IPS-NIHi7 (cell line): ENCODE measurements at regions not wholly inside any gene's neighbourhood (a gene's known extent, or its start where the extent isn't known, plus 50 kb on each side); places are given as distances from the start of the nearest gene placed in this dataset.
"Not testable (repeated sequence)": the region's sequence is repeated elsewhere in the genome, so short reads cannot be mapped to it uniquely, and the experiment has no call there.

Experiments used
- DNase-seq: peaks from one replicate; pipeline ENCODE4 v3.0.0; 2012; ENCODE audit warnings: mixed read lengths; ENCODE audit errors: extremely low spot score

DNA sequence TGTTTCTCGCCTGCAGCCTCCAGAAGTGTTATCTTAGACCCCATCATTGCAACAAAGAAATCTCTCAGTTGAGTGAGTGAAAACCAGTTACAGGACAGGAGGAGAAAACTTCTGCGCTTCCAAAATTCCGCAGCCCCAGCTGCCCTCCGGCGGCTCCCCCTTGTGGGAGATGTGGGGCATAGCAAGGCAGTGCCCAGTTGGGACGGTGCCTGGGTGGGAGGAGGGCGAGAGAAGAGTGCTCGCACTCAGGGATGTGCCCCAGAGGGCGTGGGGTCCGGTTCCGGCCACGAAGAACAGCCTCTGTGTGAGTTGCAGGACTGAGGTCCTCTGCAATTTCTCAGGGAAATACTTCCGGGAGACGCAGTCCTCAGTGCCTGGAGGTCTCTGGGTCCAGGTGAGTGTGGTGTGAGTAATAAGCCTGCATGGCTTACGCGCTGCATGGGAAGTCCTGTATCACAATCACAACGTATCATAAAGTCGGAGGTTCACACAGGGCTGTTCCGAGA is 87.0 kb upstream of the BLID start:
- peak; percentile 88 for DNase-seq

DNA sequence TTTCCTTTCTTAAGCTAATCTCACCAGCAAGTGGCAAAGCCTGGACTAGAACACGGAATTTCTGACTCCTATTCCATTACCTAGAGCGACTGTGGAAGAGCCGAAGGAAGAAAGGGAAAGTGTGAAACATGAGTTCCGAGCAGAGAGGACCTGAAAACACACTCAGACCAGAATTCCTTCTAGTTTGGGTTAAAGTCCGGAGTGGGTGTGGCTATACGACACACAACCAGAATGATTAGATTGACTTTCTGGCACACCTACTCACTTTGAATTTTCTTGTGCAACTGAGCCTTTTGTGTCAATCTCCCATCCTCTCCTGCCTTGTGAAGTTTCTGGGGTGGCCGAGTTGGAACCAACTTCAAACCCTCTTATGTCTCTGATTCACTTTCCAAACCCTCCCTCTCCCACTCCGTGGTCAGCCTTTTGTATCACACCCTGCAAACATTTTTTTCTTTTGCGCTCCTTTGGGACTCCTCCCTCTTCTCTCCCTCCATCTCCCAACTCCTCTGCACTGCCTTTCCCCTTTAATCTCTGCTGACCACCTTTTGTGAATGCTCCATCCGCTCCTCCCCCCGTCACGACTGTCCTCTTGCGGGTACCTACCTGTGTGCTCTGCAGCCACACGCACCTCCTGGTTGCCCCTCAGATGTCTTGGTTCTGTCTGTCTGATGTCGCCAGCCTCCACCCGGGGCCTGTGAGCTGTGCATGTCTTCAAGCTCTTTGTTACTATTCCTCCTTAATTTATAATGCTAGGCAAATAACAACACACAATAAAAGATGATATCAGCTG is 86.3 kb upstream of the BLID start:
- peak; percentile 27 for DNase-seq

DNA sequence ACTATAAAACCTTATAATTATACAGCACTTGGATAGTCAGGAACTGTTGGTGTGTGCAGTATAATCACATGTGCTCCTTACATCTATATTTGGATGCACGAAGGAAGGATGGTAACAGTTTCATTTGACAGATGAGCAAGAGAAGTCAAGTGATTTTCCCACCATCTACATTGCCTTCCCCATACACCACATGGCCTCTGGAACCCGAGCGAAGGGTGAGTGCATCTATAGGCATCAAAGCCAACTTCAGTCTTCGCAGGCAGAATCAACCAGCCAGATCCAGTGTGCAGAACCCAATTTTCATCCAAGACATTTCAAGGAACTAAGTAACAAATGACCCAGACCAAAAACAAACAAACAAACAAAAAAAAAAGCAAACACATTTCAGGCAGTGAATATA is 85.1 kb upstream of the BLID start:
- DNase-seq, result no peak

DNA sequence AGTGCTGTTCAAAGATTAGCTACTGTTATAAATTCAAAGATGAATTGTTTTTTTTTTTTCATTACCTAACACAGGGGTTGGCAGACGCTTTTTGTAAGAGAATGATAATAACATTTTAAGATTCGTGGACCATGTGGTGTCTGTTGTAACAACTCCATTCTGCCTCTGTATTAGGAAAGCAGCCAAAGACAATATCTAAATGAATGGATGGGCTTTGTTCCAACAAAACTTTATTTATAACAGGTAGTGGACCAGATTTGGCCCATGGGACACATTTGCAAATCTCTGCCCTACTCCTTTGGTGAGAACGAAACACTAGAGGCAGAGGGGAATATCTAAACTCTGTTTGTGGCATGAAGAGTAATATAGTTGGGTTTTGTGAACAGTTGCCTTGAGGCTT is 83.6 kb upstream of the BLID start:
- DNase-seq, result no peak

DNA sequence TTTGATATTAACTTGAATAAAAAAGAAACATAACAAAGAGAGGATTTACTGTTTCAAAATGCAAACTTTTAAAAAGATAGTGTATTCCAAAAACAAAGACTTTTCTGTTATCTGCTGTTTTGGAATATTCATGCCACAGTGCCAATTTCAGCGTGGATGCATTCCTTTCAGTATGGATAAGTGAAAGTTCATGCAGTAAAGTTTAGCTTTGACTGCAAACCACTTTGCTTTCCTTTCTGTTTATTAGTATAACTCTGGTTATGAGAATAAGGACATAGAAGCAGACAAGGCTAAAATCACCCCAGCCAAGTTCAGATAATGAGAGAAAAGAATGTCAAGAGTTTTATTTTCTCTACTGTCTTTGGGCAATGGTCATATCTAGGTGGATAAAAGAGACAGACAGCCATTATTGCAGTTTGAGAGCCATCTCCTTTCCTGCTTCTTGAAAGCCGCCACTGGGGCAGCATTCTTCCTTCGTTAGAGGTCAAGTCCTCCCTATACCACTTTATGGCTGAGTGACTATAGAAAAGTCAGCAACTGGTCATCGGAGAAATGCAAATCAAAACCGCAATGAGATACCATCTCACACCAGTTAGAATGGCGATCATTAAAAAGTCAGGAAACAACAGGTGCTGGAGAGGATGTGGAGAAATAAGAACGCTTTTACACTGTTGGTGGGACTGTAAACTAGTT is 82.4 kb upstream of the BLID start:
- DNase-seq, result no peak

DNA sequence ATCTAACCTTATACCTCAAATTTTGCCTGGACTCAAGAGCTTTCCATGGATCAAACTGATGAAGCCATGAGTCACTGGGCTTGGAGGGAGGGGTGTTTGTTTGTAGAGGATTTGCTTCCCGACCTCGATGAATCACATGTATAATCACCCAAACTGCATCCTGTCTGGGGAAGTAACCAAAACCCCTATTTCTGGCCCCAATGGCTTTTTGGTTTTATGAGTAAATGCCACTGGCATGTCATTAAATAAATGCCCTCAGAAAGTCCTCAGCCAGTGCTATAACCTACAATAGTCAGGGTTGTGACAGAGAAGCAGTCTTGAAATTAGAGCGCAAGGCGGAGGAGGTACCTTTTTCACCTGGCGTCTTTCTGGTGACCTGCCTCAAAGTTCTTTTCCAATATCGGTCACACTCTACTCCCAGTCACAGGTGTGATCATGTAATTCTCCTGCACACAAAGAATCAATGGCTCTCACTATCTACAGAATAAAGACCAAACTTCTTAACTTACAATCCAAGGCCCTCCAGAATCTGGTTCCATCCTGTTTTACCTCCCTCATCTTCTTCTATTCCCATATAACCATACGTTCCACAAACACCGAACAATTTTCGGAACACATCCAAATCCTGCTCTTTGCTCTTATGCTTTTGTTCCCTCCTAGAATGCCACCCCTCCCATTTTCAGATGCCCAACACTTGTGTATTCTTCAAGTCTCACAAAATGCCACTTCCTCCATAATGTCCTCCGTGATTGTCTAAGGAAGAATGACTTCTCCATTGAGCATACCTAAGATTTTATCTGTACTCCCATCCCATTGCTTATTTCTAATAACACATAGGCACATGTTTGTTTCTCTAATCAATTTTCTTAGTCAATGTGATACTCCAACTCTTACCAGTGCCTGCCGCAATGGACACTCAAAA is 81.3 kb upstream of the BLID start:
- DNase-seq, result peak; percentile 25

DNA sequence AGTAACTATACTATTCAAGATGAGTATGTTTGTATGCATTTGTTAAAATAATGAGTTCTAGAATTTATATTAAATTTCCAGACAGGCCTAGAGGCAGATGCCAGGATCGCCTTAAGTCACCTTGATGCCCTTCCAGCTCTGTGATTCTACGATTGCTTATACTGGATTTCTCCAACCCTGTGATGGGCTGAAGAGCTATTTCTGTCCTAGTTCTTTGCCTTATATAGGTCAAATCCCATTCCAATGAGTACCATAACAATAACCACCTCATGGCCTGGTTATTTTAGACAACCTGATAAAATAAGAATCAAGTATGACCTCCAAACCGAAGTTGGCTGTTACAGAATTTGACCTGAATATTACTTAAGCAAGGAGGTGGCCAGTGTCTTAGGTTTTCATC is 79.8 kb upstream of the BLID start:
- DNase-seq, result no peak

DNA sequence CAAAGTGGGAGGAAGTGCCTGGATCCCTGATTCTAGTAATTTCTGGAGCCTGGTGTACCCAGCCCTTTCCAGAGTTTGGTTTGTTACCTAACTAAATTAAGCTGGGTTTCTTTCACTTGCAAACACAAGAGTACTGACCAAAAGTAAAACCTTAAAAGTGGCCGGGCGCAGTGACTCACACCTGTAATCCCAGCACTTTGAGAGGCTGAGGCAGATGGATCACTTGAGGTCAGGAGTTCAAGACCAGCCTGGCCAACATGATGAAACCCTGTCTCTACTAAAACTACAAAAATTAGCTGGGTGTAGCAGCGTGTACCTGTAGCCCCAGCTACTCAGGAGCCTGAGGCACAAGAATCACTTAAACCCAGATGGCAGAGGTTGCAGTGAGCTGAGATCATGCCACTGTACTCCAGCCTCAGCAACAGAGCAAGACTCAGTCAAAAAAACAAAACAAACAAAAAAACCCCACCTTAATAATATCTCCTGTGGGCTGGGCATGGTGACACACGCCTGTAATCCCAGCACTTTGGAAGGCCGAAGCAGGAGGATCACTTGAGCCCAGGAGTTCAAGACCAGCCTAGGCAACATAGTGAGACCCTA is 78.0 kb upstream of the BLID start:
- not testable (repeated sequence) for DNase-seq

DNA sequence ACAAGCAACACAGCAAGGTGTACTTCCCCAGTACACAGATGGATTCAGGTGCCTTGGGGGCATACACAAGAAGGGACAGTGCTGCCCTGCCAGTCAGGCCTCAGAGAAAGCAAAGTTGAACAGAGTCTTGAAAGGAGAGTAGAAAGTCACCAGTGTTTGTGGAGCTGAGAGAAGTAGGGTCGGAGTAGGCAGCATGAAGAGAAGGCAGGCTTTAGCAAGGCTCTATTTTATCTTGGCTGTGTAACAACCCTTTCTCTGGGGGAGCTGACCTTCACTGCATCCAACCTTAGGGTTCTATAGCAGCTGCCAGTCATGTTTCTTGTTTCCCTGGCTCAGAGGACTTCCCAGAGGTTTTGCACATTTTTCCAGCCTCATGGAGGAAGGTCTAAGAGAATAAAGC is 77.4 kb upstream of the BLID start:
- DNase-seq, result no peak

DNA sequence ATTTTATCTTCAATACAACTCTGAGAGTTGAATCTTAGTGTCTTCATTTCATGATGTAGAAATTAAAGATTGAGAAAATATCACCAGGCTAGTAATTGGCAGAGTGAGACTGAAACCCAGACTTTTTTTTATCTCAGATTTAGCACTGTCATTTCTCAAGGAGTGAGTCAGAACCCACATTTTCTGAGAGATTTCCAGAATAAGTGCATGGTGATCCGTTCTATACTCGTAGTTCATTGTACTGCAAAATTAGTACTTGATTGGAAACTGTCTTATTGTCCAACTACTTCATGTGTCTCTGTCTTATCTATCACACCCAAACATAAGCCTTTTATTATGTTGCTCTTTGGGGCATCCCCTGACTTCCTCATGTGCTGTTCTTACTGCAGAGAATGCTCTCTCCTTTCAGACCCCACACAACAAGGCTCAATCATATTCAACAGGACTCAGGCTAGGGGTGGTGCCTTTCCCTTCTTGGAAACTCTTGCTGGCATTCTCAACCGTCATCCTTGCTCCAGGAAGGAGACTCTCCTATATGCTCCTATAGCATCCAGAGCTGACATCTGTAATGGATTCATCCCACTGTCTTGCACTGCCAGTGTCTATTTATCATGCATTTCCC is 76.7 kb upstream of the BLID start:
- DNase-seq, result no peak

DNA sequence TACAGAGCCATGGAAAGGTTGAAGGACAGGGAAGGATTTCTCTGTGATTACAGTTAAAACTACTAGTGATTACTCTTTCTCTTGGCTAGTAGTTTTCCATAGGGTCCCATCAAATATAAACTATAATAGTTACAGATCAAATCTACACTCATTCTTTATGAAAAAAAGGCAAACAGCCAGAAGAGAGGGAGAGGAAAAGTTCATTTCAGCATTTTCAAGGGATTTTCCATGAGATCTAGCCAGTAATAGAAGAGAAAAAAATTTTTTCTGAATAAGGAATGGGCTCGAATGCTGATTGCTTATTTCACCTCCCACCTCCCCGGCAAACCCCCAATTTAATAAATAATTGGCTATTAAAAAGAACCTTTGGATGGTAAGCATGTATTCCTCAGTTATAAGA is 74.8 kb upstream of the BLID start:
- DNase-seq, result no peak

DNA sequence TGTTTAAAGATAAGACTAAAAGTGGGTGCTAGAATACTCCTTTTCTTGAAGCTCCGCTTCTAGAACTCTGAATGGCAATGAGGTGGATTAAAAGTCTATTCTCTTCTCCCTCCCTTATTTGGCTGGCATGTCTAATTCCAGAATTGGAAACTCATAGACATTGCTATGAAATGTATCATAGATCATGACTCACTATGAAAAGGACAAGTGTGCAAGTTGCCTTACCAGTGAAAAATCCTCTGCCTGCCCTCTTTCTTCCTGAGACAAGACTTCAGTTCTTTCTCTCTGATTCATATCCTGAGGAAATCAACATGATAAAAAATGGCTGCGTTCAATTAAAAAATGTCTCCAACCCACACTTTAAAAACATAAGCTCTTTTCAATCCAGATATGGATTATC is 73.2 kb upstream of the BLID start:
- no peak for DNase-seq

DNA sequence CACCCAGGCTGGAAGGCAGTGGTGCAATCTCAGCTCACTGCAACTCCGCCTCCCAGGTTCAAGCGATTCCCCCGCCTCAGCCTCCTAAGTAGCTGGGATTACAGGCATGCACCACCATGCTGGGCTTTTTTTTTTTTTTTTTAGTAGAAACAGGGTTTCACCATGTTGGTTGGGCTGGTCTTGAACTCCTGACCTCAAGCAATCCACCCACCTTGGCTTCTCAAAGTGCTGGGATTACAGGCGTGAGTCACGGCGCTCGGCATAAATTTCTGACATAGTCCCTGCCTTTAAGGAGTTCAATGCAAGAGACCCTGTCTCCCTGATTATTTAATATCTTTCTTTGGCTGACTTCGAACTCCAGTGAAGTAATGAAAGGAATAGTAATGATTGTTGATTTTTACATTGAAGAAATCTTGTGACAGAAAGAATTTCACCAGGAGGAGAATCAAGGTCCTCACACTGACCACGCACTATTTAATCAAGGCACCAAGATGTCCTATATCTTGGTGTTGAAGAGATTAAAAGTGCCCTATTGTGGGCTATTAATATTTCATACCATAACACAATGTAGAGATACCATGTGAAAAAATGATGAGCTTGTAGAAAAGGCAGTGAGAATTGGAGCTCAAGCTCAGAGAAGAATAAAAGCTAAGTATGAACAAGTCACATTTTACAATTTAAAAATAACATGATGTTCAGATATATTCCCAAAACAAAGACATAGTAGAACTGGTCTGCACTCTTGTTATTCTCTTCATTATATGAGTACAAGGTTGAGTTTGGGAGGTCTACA is 71.6 kb upstream of the BLID start:
- no peak for DNase-seq

DNA sequence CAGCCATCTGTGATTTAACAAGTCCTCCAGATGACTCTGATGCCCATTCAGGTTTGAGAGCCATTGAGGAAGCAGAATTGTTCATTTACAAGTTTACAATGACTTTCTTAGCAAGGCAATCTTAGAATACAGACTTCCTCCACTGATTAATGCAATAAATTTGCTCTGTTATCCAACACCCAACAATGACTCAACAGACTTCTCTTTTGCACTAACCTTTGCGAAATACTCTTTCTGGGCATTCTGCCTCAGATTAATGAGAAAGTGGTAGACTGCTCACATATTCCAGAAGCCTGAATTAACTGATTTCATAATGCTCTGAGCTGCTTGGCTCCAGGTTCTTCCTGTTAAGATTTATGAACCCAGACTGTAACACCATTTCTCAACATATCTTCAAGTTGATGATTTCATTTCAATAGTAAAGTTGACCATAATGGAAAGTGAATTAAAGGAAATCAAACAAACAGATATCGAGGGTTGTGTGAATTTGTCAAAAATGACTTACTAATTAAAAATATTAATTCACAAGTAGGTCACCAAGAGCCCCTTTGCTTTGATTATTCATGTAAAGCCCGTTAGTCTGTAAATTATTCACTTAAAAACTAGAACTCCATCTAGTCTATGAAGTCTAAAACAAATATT is 70.5 kb upstream of the BLID start:
- no peak for DNase-seq

DNA sequence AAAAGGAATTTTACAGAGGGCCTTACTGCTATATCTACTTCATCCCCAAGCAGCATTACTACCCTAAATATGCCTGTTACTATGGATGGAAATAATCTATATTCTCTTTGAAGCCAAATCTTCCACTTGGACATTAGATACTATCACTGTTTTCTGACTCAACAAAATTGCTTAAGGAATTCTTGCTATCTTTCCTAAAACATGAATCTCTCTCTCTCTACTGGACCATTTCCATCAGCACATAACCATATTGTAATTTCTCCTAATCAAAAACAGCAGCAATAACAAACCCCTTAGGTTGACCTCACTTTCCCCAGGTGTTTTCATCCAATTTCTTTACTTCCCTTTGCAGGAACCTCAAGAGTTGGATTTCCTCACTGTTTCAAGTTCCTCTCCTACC is 67.9 kb upstream of the BLID start:
- no peak for DNase-seq

DNA sequence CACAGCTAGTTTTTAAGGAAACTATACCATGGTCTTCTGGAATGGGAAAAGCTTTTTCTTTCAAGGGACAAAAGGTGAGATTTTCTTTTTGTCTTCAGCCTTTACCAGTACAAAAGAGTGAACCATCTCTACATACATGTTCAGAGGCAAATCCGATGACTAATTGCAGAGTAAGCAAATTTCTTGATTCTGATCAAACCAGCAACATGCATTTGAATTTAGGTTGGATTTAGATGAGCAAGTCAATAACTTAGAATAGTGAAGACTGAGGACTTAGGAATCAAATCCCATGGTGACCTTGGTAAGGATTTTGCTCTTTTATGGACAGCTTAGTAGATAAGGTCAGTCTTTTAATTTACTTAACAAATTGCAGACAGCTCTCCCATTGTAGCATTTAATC is 65.9 kb upstream of the BLID start:
- no peak for DNase-seq

DNA sequence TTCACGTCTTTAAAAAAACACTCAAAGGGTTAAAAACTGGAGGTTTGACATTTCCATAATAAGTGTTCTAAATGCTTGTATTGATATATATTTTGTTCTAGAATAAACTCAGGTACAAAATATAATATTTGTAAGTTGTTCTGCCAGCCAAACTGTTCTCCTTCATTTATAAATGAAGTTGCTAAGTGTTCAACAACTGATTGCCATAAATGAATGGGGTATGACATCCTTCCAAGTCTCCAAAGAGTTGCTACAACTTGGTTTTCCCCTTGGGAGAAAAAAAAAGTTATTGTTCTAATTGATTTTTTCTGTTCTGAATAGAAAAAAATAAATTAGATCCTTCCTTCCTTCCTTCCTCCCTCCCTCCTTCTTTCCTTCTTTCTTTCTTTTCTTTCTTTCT is 65.4 kb upstream of the BLID start:
- DNase-seq, result no peak

DNA sequence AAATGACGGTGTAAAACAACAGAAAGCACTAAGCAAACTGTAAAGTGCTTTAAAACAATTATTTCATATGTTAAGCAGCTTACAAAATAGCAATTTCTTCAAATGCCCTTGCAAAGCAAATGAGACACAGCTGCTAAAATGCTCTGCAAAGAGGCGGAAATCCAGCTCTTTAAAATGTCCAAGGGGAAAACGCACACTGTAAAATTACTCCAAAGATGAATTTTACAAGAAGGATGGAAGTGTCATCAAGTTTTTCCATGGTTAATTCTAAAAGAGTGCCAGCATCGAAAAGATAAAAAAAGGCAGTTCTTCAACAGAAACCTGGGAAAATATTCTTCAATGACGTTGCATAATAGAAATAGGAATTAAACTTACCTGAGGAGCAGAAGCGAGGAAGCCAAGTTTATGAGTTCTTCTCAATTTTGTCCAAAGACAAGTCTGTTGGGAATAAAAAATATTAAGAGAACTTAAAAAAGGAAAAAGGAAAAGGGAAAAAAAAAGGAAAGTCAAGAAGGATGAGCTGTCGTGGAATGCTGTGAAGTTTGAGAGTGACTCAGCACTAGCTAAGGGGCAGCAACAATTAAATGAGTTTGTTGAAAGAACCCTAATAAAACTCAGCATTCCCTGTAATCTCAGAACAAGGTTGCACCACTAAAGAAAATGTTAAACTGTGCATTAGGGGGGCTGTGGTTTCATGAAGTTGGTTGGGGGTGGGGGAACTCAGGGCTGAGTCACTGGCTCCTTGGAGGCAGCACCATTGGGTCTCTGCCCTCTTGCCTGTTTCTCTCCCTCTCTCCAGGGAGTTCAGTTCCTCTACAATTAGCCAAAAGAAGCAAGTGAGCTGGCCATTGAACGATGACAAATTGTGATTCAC is 64.2 kb upstream of the BLID start:
- peak; percentile 22 for DNase-seq

DNA sequence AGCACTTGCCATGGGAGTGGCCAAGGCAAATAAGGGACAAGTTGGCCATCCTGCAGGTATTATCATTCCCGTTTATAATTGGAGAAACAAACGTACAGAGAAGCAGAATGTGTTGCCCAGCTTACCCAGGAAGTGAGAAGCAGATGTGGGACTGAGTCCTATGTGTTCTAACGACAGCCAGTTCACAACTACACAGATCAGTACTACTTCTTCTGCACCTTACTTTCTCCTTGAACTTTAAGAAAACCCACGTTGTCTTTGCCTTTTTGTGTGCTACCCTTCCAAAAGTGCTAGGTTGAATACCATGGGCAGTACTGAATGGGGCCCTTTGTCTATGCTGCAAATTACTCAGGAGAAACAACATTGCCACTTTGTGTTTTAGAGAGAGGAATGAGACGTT is 62.8 kb upstream of the BLID start:
- DNase-seq, result no peak
